Bronchial epithelial cell (primary cell): ENCODE measurements at regions not wholly inside any gene's neighbourhood (a gene's known extent, or its start where the extent isn't known, plus 50 kb on each side); places are given as distances from the start of the nearest gene placed in this dataset.

ENCODE experiments used
- DNase-seq: peaks from one replicate; pipeline ENCODE4 v3.0.0-alpha.2; 2010; ENCODE audit warnings: low read depth
- FAIRE-seq: peaks from 2 replicates; lab custom pipeline; 2011; peaks lifted over from hg19 to GRCh38; lab: Jason Lieb, UNC
- H3K27me3 ChIP-seq: 2 replicates; pipeline ENCODE4 v1.5.1; 2011; ENCODE audit warnings: low read length; ENCODE audit not compliant: control insufficient read depth, insufficient read depth
- H3K36me3 ChIP-seq: 2 replicates; pipeline ENCODE4 v1.5.1; 2011; ENCODE audit warnings: low read length; ENCODE audit not compliant: control insufficient read depth, insufficient read depth
- H3K4me3 ChIP-seq: 2 replicates; pipeline ENCODE4 v1.5.1; 2011; ENCODE audit warnings: mild to moderate bottlenecking, low read depth, low read length, control low read depth
- TF ChIP-seq, protein P1 (sequence below): IDR thresholded peaks from 2 replicates; pipeline ENCODE4 v1.5.1; 2011; ENCODE audit warnings: mild to moderate bottlenecking, moderate library complexity, low read length, control low read depth, inconsistent platforms; ENCODE audit not compliant: insufficient read depth, severe bottlenecking

GRCh38 chr7:24500599-24500998 lies 72.7 kb upstream of the PALS2 start:
- FAIRE-seq (no peak), DNase-seq (no peak)
- Histone ChIP-seq H3K4me3 (no peak overlapping the region), H3K27me3 (peaks cover 2% of the 10 kb centered on the region), H3K36me3 (no peaks in the 10 kb centered on the region)
- TF ChIP-seq, protein P1, sequence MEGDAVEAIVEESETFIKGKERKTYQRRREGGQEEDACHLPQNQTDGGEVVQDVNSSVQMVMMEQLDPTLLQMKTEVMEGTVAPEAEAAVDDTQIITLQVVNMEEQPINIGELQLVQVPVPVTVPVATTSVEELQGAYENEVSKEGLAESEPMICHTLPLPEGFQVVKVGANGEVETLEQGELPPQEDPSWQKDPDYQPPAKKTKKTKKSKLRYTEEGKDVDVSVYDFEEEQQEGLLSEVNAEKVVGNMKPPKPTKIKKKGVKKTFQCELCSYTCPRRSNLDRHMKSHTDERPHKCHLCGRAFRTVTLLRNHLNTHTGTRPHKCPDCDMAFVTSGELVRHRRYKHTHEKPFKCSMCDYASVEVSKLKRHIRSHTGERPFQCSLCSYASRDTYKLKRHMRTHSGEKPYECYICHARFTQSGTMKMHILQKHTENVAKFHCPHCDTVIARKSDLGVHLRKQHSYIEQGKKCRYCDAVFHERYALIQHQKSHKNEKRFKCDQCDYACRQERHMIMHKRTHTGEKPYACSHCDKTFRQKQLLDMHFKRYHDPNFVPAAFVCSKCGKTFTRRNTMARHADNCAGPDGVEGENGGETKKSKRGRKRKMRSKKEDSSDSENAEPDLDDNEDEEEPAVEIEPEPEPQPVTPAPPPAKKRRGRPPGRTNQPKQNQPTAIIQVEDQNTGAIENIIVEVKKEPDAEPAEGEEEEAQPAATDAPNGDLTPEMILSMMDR = no peak

GRCh38 chr7:24501009-24501408 lies 72.2 kb upstream of the PALS2 start:
- no peaks in the 10 kb centered on the region for H3K36me3 ChIP-seq
- no peak for DNase-seq
- H3K4me3 ChIP-seq = no peak overlapping the region
- H3K27me3 ChIP-seq = peaks cover 2% of the 10 kb centered on the region
- FAIRE-seq = no peak
- TF ChIP-seq, protein P1 = no peak

- Histone ChIP-seq H3K27me3 (peaks cover 2% of the 10 kb centered on the region), H3K36me3 (no peaks in the 10 kb centered on the region), H3K4me3 (no peak overlapping the region)
- FAIRE-seq (no peak), DNase-seq (no peak)
- TF ChIP-seq, protein P1 = no peak
Measured at GRCh38 chr7:24501443-24502134, 71.7 kb upstream of the PALS2 start.

DNA sequence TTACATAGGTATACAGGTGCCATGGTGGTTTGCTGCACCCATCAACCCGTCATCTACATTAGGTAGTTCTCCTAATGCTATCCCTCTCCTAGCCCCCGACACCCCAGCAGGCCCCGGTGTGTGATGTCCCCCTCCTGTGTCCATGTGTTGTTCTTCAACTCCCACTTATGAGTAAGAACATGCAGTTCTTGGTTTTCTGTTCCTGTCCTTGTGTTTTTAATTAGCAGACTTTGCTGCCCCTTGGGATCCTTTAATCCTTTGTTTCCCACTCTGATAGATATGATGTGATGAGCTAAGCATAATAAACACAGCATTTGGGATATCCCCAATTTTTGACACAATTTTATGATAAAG lies 71.1 kb upstream of the PALS2 start:
- no peak overlapping the region for H3K4me3 ChIP-seq
- H3K27me3 ChIP-seq = peaks cover 2% of the 10 kb centered on the region
- DNase-seq = no peak
- no peak for FAIRE-seq
- H3K36me3 ChIP-seq = no peaks in the 10 kb centered on the region
- TF ChIP-seq, protein P1 = no peak

DNA sequence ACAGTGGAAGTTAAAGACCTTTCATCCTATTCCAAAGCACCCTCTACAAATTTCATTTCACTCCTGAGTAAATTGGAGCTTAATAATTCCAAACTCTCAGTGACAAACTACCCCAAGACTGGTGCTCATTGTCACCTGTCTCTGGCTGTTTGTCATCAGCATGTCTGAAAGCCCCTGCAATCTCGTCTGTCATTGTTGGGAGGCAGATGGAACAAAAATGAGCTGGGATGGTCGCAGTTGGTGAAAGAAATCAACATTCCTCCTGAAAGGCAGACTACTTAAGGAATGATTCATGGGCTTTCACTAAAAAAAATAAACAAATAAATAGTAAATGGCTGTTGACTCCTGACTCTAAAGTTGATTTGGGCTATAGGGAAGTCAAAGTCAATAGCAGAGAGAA lies 69.7 kb upstream of the PALS2 start:
- H3K4me3 ChIP-seq = no peak overlapping the region
- peaks cover 2% of the 10 kb centered on the region for H3K27me3 ChIP-seq
- no peaks in the 10 kb centered on the region for H3K36me3 ChIP-seq
- DNase-seq (no peak), FAIRE-seq (no peak)
- TF ChIP-seq, protein P1 = no peak

GRCh38 chr7:24504040-24504439 lies 69.2 kb upstream of the PALS2 start:
- H3K36me3 ChIP-seq = no peaks in the 10 kb centered on the region
- FAIRE-seq = no peak
- no peak overlapping the region for H3K4me3 ChIP-seq
- no peak for DNase-seq
- H3K27me3 ChIP-seq = peaks cover 2% of the 10 kb centered on the region
- TF ChIP-seq, protein P1 = no peak
